ENCODE measurements at regions not wholly inside any gene's neighbourhood (a gene's known extent, or its start where the extent isn't known, plus 50 kb on each side); places are given as distances from the start of the nearest gene placed in this dataset.

GRCh38 chr13:37457612-37458011 lies 141.0 kb downstream of the POSTN start:
- intact Hi-C loops (cut with micrococcal nuclease) = no loop called here
- CTCF ChIA-PET = no interaction called here
- no peaks in the 10 kb centered on the region for H3K4me1 Mint-ChIP-seq (ENCODE audit: low read depth)
- no peaks in the 10 kb centered on the region for H3K27me3 Mint-ChIP-seq
- no peak overlapping the region for H3K27ac Mint-ChIP-seq
- H3K4me3 Mint-ChIP-seq = no peak overlapping the region
- no peak for DNase-seq
- H3K9me3 Mint-ChIP-seq = peaks cover 10% of the 10 kb centered on the region
- POLR2A ChIA-PET = no interaction called here
- no peaks in the 10 kb centered on the region for H3K36me3 Mint-ChIP-seq

GRCh38 chr13:37456506-37456905 lies 142.1 kb downstream of the POSTN start:
- POLR2A ChIA-PET = no interaction called here
- intact Hi-C loops (cut with micrococcal nuclease) = no loop called here

GRCh38 chr13:37456041-37456440 lies 142.5 kb downstream of the POSTN start:
- intact Hi-C loops (cut with micrococcal nuclease) = no loop called here
- no peaks in the 10 kb centered on the region for H3K4me1 Mint-ChIP-seq (ENCODE audit: low read depth)
- CTCF ChIA-PET = no interaction called here
- H3K9me3 Mint-ChIP-seq = peaks cover 10% of the 10 kb centered on the region
- H3K27me3 Mint-ChIP-seq = no peaks in the 10 kb centered on the region
- DNase-seq = no peak
- H3K27ac Mint-ChIP-seq = no peak overlapping the region
- no peak overlapping the region for H3K4me3 Mint-ChIP-seq
- POLR2A ChIA-PET = no interaction called here
- H3K36me3 Mint-ChIP-seq = no peaks in the 10 kb centered on the region

More at GRCh38 chr13:37456506-37456905, 142.1 kb downstream of the POSTN start:
- H3K4me3 Mint-ChIP-seq = no peak overlapping the region
- no peaks in the 10 kb centered on the region for H3K36me3 Mint-ChIP-seq
- H3K4me1 Mint-ChIP-seq (ENCODE audit: low read depth) = no peaks in the 10 kb centered on the region
- H3K27ac Mint-ChIP-seq = no peak overlapping the region
- H3K9me3 Mint-ChIP-seq = peaks cover 10% of the 10 kb centered on the region
- no peaks in the 10 kb centered on the region for H3K27me3 Mint-ChIP-seq
- DNase-seq = no peak
- CTCF ChIA-PET = no interaction called here

- intact Hi-C loops (cut with micrococcal nuclease) = no loop called here
- H3K36me3 Mint-ChIP-seq = no peaks in the 10 kb centered on the region
- no peaks in the 10 kb centered on the region for H3K27me3 Mint-ChIP-seq
- no peak overlapping the region for H3K27ac Mint-ChIP-seq
- peaks cover 7% of the 10 kb centered on the region for H3K9me3 Mint-ChIP-seq
- POLR2A ChIA-PET = no interaction called here
- no peak overlapping the region for H3K4me3 Mint-ChIP-seq
- no peak for DNase-seq
- H3K4me1 Mint-ChIP-seq (ENCODE audit: low read depth) = no peaks in the 10 kb centered on the region
- CTCF ChIA-PET = no interaction called here
Observed at GRCh38 chr13:37453246-37453645, 145.3 kb downstream of the POSTN start.

- ChIA-PET POLR2A (no interaction called here), CTCF (no interaction called here)
- H3K36me3 Mint-ChIP-seq = no peaks in the 10 kb centered on the region
- peaks cover 7% of the 10 kb centered on the region for H3K9me3 Mint-ChIP-seq
- no peaks in the 10 kb centered on the region for H3K4me1 Mint-ChIP-seq (ENCODE audit: low read depth)
- H3K27me3 Mint-ChIP-seq = no peaks in the 10 kb centered on the region
- no peak for DNase-seq
- H3K4me3 Mint-ChIP-seq = no peak overlapping the region
- intact Hi-C loops (cut with micrococcal nuclease) = no loop called here
- H3K27ac Mint-ChIP-seq = no peak overlapping the region
Observed at GRCh38 chr13:37450276-37450675, 148.3 kb downstream of the POSTN start.

GRCh38 chr13:37448153-37448552 lies 150.4 kb downstream of the POSTN start:
- intact Hi-C loops (cut with micrococcal nuclease) = no loop called here

GRCh38 chr13:37446503-37446902 lies 152.1 kb downstream of the POSTN start:
- POLR2A ChIA-PET = no interaction called here
- DNase-seq = no peak
- no peaks in the 10 kb centered on the region for H3K27me3 Mint-ChIP-seq
- intact Hi-C loops (cut with micrococcal nuclease) = no loop called here
- H3K27ac Mint-ChIP-seq = no peak overlapping the region
- CTCF ChIA-PET = no interaction called here
- no peaks in the 10 kb centered on the region for H3K36me3 Mint-ChIP-seq
- no peaks in the 10 kb centered on the region for H3K4me1 Mint-ChIP-seq (ENCODE audit: low read depth)
- H3K4me3 Mint-ChIP-seq = no peak overlapping the region
- H3K9me3 Mint-ChIP-seq = peaks cover 2% of the 10 kb centered on the region

More at GRCh38 chr13:37448153-37448552, 150.4 kb downstream of the POSTN start:
- CTCF ChIA-PET = no interaction called here
- no peak overlapping the region for H3K27ac Mint-ChIP-seq
- POLR2A ChIA-PET = no interaction called here
- H3K27me3 Mint-ChIP-seq = no peaks in the 10 kb centered on the region
- peaks cover 2% of the 10 kb centered on the region for H3K9me3 Mint-ChIP-seq
- no peaks in the 10 kb centered on the region for H3K36me3 Mint-ChIP-seq
- no peak overlapping the region for H3K4me3 Mint-ChIP-seq
- H3K4me1 Mint-ChIP-seq (ENCODE audit: low read depth) = no peaks in the 10 kb centered on the region
- no peak for DNase-seq

GRCh38 chr13:37443538-37443937 lies 155.0 kb downstream of the POSTN start:
- no peaks in the 10 kb centered on the region for H3K4me1 Mint-ChIP-seq (ENCODE audit: low read depth)
- no peak for DNase-seq
- intact Hi-C loops (cut with micrococcal nuclease) = no loop called here
- H3K27ac Mint-ChIP-seq = no peak overlapping the region
- no peaks in the 10 kb centered on the region for H3K27me3 Mint-ChIP-seq
- no peaks in the 10 kb centered on the region for H3K36me3 Mint-ChIP-seq
- peaks cover 14% of the 10 kb centered on the region for H3K9me3 Mint-ChIP-seq
- ChIA-PET CTCF (no interaction called here), POLR2A (no interaction called here)
- H3K4me3 Mint-ChIP-seq = no peak overlapping the region

- Mint-ChIP-seq H3K27ac (no peak overlapping the region), H3K9me3 (peaks cover 14% of the 10 kb centered on the region), H3K4me3 (no peak overlapping the region), H3K36me3 (no peaks in the 10 kb centered on the region), H3K27me3 (no peaks in the 10 kb centered on the region), H3K4me1 (ENCODE audit: low read depth) (no peaks in the 10 kb centered on the region)
- ChIA-PET POLR2A (no interaction called here), CTCF (no interaction called here)
- intact Hi-C loops (cut with micrococcal nuclease) = no loop called here
- DNase-seq = no peak
Observed at GRCh38 chr13:37442996-37443395, 155.6 kb downstream of the POSTN start.

- POLR2A ChIA-PET = no interaction called here
- CTCF ChIA-PET = no interaction called here
- peaks cover 14% of the 10 kb centered on the region for H3K9me3 Mint-ChIP-seq
- no peak overlapping the region for H3K27ac Mint-ChIP-seq
- H3K27me3 Mint-ChIP-seq = no peaks in the 10 kb centered on the region
- no peak overlapping the region for H3K4me3 Mint-ChIP-seq
- intact Hi-C loops (cut with micrococcal nuclease) = no loop called here
- no peaks in the 10 kb centered on the region for H3K36me3 Mint-ChIP-seq
- H3K4me1 Mint-ChIP-seq (ENCODE audit: low read depth) = no peaks in the 10 kb centered on the region
- no peak for DNase-seq
Observed at GRCh38 chr13:37435881-37436280, 162.7 kb downstream of the POSTN start.

- intact Hi-C loops (cut with micrococcal nuclease) = no loop called here
Observed at GRCh38 chr13:37433086-37433485, 165.5 kb downstream of the POSTN start.

GRCh38 chr13:37429976-37430375 lies 168.6 kb downstream of the POSTN start:
- DNase-seq = no peak
- ChIA-PET CTCF (interaction anchor here (0.7 kb wide), 1 partner anchor 1231 kb away, joined by 3 read pairs; no protein-coding TSS in a partner anchor), POLR2A (no interaction called here)
- H3K27ac Mint-ChIP-seq = no peak overlapping the region
- no peaks in the 10 kb centered on the region for H3K27me3 Mint-ChIP-seq
- H3K36me3 Mint-ChIP-seq = no peaks in the 10 kb centered on the region
- intact Hi-C loops (cut with micrococcal nuclease) = no loop called here
- peaks cover 5% of the 10 kb centered on the region for H3K9me3 Mint-ChIP-seq
- H3K4me3 Mint-ChIP-seq = no peak overlapping the region
- H3K4me1 Mint-ChIP-seq (ENCODE audit: low read depth) = no peaks in the 10 kb centered on the region

More at GRCh38 chr13:37433086-37433485, 165.5 kb downstream of the POSTN start:
- Mint-ChIP-seq H3K36me3 (no peaks in the 10 kb centered on the region), H3K9me3 (peaks cover 7% of the 10 kb centered on the region), H3K4me3 (no peak overlapping the region), H3K4me1 (ENCODE audit: low read depth) (no peaks in the 10 kb centered on the region), H3K27ac (no peak overlapping the region), H3K27me3 (no peaks in the 10 kb centered on the region)
- POLR2A ChIA-PET = no interaction called here
- no peak for DNase-seq
- CTCF ChIA-PET = no interaction called here

- H3K36me3 Mint-ChIP-seq = no peaks in the 10 kb centered on the region
- CTCF ChIA-PET = no interaction called here
- H3K27me3 Mint-ChIP-seq = no peaks in the 10 kb centered on the region
- intact Hi-C loops (cut with micrococcal nuclease) = no loop called here
- POLR2A ChIA-PET = no interaction called here
- no peak overlapping the region for H3K4me3 Mint-ChIP-seq
- no peak for DNase-seq
- H3K4me1 Mint-ChIP-seq (ENCODE audit: low read depth) = no peaks in the 10 kb centered on the region
- H3K27ac Mint-ChIP-seq = no peak overlapping the region
- H3K9me3 Mint-ChIP-seq = peaks cover 5% of the 10 kb centered on the region
Observed at GRCh38 chr13:37427843-37428494, 170.6 kb downstream of the POSTN start.

All from activated CD4-positive, alpha-beta memory T cell treated with anti-CD3 and anti-CD28 coated beads for 36 hours (primary cell).